NCI-H2107 treated with DMSO at 0.1 percent for 48 hours (cell line): ENCODE measurements at regions not wholly inside any gene's neighbourhood (a gene's known extent, or its start where the extent isn't known, plus 50 kb on each side); places are given as distances from the start of the nearest gene placed in this dataset.

ENCODE experiments used
- DNase-seq: peaks from one replicate; lab custom pipeline; 2025; ENCODE audit not compliant: unreplicated experiment; lab: John Stamatoyannopoulos, UW

DNA sequence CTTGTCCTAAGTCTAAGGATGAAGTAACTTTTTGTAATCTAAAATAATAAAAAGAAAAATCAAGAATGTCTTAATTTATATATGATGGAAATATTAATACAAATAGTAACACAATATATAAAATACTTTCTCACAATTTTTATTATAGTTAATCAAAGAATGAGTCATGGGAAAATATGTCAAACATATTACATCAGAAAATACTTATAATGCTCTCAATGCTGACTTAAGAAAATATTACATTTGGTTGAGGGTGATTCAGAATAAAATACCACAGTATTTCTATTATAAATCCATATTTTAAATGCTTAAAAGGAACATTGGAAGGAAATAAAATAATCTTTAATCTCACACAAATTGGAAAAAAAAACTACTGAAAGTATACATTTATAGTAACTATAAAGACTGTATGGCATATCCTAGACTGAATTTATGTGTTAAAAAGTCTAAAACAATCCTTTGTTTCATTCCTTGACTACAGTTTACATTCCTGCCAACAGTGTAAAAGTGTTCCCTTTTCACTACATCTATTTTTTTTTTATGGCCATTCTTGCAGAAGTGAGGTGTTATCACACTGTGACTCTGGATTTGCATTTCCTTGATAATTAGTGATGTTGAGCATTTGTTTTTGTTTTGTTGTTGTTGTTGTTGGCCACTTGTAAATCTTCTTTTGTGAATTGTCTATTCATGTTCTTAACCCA is 1573.5 kb upstream of the ACVR2A start:
- DNase-seq = no peak

DNA sequence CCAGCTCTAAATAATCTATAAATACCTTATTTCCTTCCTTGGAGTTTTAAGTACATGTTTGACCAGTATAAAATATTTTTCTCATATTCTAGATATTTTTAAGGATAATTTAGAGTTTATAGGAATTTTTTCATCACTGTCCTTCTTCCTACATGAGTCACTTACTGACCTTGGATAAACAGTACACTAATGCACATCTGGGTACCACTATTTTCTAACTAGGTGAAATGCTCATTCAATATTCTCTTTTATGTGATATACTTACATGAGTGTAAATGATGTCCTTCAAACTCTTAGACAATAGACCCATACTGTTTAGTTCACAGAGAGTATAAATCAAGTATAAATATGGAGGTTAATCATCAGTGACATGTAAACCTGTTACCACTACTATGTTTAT is 1574.2 kb upstream of the ACVR2A start:
- DNase-seq = no peak

DNA sequence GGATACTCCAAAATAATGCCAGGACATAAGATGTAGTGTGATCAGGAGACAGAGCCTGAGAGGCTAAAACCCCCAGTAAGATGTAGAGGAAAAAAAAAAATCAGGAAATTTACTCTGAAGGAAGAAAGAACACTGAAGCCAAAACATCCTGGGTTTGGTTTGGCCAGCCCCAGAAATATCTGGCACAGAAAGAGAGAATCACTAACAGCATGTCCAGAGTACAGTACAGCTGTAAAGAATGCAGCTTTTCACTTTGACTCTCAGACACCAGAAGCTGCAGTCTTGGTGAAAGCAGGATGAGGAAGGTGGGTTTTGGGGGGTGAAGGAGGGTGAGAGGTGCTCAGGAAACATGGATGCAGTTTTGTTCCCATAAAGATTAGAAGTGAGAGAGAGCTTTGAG is 1577.7 kb upstream of the ACVR2A start:
- DNase-seq = no peak

DNA sequence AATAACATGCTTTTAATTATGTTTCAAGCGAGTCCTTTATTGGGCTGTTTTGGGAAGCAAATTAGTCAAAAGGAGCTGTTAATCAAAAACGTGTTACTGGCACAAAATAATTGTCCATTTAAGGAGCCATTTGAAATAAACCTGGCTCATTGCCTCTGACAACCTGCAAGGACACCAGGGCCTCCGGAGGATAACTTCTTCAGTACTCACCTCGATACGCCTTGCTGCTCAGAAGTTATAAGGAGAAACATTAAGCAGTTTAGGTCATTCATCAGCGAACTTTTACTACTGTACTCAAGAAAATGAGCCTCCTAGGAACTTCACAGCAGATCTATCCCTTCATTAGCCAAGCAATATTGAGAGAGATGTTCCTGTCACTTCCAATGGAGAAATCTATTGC is 1579.2 kb upstream of the ACVR2A start:
- no peak for DNase-seq

DNA sequence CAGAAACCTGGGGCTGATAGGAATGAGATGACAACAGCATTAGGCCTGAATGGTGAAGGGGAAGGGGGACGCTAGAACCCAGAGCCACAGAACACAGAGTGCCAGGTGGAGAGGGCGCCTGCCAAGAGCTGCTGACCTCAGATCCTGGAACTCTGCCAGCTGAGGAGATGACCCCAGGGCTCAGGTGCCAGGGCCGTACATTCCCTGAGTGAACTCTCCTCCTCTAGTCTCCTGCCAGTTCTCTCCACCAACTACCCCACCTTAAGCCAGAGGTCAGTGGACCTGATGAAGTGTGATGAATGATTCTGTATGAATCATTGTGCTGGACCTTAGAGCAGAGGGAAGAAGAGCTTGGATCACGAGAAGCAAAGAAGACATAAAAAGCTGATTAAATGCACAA is 1582.2 kb upstream of the ACVR2A start:
- no peak for DNase-seq

DNA sequence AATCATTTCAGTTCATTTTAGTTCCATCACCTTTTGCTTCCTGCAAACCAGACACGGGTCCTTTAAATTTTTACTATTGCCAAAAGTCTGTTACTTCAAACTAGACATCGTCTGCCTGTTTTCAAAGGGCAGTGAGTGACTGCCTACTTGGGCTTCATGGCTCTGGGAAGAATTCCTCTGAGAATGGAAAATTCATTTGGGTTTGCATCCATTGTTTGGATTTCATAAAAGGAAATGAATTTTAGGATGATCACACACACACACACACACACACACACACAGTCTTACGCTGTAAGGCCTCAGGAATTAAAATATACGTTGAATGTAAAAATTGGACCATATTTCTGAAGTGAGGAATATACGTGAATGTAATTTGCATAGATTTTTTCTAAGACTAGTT is 1584.3 kb upstream of the ACVR2A start:
- DNase-seq = no peak

DNA sequence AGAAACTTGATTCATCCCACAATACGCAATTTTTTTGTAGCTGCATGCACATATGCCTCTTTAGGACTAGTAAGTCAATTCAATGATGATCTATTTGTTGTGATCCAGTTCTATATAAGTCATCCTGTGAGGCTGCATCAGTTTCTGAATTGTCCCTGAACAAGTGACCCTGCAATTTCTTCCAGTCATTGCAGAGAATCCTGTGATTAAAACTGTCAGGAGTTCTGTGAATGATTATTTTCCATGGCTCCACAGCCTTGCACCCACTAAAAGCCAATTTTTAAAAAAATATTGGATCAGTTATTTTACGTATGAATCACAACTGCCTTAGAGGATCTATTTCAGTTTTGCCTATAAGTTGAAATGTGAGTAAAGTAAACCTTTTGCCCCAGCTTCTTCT is 1585.0 kb upstream of the ACVR2A start:
- DNase-seq = no peak

DNA sequence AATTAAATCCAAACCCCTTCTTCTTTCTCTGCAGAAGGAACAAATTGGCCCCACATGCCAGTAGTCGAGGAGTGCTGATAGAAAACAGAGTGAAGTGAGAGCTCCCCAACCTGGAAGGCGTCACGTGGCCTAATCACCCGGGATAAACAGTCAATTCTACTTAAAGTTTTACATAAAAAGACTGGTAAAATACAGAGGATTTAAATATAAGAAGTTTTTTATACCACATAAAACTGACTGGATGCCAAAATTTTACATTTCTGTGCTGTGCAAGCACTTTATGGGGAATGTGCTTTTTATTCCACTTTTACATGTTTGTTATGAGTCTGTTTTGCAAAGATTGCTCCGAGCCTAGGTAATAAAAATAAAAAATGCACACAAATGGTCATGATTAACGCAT is 1586.8 kb upstream of the ACVR2A start:
- DNase-seq = no peak

DNA sequence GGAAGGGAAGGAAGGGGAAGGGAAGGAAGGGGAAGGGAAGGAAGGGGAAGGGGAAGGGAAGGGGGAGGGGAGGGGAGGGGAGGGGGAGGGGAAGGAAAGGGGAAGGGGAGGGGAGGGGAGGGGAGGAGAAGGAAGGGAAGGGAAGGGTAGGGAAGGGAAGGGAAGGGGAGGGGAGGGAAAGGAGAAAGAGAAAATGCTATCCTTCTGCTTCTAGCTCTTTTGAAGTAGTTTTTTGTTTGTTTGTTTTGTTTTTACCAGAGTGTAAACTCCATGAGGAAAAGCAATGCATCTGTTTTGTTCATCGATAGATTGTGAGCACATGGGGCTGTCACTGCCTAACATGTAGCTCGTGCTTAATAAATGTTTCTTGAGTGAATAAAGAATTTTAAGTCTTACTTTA is 1592.7 kb upstream of the ACVR2A start:
- DNase-seq = no peak

DNA sequence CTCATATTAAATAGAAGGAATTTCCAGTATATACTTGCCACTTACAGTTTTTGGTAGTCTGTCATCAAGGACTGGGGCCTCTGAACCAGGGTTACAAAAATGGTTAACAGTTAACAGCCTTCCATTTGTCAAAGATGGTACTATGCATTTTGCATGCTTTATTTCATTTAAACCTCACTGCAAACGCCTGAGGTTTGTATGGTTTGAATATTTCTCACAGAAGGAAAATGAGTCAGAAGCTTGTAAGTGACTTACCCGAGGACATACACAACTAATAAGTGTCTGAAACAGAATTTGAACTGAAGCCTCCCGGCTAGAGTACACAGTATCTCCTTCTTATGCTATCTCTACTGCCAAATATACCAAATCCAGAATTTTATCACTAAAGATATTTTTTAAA is 1593.5 kb upstream of the ACVR2A start:
- DNase-seq = no peak

DNA sequence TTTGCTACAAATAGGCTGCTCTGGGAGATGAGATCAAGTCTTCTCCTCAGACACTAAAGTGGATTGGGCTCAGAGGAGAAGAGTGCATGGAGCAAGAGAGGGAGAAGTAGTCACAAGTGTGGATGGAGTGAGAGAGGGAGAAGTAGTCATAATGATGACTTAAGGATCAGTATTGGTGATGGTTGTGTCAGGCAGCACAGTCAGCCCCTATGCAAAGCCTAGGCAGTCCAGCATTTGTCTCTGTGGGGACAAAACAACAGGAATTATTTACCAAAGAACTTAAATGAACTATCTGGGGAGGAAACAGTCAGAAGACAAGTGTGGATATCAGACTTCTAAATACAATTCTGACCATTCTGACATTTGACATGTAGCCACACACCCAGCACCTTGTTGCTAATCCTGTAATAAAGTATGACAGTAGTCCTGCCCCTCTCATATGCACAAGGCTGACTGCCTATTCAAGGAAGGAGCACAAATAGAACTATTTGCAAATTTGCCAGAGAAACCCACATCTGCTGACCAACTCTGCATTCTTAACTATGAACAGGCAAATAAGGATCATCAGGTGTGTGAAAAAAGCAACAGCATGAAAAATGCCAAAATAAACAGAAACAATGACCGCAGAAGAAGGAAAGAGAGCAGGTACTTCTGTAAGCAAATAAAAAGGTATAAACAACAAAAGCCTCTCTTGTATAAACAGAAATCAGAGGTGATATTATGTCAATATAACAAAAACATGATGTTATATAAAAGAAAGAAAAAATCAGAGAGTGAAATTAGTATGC is 1597.9 kb upstream of the ACVR2A start:
- DNase-seq = no peak

DNA sequence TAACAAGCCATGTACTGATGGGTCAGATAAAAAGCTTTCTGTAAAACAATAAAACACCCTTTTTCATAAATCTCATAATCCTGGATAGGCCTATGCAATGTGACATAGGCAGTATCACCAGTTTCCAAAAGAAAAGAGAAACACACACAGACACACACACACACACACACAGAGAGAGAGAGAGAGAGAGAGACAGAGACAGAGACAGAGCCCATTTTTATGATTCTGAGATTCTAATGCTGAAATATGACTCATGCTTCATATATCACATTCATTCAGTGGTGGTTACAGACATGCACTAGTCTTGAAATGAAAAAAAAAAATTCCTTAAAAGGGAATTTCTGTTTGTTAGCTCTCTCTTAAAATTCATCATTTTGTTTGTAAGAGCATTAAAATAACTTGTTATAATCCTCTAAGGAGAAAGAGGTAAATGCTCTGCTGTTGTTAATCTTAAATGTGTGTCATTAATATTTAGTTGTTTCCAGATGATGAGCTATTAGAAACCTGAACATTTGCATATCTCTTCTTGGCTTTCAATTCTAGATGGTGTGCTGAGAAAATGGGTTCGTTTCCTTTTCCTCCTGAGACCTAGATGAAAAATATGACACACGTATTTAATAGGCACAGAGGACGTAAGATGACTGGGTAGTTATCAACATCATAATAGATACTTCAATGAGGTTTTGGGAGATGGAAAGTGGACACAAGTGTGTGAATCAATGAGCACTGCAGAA is 1598.7 kb upstream of the ACVR2A start:
- DNase-seq = no peak

DNA sequence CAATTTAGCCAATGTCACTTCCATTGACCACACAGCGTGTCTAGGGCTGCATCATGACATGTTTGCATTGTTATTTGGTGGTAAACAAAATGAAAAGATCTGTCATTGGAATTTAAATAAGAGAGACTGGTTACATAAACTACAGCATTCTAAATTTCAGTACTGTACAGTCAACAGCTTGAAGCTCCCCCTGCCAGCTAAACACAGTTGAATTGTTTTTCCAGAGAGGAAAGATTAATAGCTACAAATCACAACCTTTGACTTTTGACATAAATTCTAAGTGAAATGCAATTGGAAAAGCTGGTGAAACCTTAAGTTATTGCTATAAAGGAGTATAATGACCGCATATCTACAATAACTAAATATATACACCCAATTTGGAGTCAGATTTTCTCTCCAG is 1600.0 kb upstream of the ACVR2A start:
- no peak for DNase-seq

DNA sequence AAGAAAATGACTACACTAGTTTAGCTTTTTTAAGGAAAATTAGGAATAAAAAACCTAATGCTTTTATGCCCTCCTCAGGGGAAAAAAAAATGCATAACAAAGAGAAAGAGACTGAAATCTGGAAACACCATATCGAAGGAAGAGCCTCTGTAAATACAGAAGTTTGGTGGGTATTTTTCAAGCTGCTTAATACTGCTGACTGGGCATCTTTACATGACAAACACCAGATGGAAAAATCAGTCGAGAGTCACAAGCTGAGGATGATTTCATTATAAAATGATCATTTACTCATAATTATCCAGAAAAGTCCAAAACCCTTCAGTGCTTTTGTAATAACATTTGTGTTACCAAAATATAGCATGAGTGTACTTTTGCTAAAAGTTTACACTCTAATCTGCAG is 1600.7 kb upstream of the ACVR2A start:
- DNase-seq = no peak

DNA sequence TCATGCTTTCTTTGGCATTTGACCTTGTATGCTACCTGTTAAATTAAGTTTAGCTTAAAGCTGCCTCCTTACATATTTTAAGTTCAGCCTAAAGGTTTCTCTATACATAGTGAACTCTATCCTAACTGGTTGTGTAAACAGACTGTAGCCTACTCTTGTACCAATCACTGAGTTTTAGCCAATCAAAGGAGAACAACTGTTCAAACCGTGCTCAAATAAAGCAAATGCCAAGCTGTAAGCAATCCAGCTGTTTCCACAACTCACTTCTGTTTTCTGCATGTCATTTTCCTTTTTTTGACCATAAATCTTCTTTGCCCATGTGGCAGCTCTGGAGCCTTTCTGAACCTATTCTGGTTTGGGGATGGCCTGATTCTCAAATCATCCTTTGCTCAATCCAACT is 1603.8 kb upstream of the ACVR2A start:
- no peak for DNase-seq

DNA sequence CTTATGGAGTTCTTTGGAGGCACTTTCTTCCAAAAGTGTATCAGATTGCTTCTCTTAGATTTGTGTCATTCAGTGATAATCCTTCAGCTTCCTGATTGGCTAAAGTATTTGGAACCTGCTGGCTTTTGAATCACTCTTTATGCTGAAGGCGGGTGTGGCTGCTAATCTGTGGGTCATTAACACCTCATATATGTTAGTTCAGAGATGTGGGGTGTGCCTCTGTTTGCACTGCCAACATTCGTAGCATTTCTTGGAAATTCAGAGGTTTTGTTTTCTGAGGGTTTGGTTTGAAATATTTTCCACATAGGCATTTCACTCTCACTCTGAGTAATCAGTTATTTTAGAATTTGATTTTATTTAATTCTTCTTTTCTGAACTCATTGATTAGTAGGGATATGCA is 1604.4 kb upstream of the ACVR2A start:
- no peak for DNase-seq

DNA sequence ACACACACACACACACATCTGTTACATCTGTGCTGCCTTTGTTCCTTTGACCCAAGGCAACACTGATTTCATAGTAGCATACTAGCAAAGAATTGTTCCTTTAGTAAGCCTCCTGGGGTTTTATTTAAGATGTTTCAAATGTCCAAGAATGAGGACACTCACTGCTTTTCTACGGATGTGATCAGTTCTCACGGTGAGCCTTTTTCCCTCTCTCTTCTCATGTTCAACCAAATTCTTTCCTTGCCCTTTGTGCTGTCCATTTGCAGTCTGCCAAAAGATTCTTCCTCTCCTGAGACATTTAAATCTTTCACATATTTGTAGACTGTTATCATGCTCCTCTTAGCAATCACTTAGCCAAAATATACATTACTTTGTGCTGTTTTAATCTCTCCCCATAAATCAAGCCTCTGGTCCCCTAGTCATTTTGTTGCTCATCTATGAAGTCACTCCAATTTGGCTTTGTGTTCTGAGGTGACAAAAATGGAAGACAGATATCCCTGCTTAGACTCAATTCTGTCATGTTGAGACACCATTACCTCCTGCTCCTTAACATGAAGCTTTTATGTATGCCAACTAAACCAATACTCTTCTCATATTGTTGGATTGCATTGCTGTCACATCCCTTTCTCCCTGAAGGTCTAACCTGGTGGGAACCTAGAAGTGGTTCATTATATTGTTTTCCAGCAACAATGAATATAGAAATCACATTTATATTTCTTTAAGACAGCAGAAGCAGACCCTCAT is 1605.3 kb upstream of the ACVR2A start:
- DNase-seq = no peak

DNA sequence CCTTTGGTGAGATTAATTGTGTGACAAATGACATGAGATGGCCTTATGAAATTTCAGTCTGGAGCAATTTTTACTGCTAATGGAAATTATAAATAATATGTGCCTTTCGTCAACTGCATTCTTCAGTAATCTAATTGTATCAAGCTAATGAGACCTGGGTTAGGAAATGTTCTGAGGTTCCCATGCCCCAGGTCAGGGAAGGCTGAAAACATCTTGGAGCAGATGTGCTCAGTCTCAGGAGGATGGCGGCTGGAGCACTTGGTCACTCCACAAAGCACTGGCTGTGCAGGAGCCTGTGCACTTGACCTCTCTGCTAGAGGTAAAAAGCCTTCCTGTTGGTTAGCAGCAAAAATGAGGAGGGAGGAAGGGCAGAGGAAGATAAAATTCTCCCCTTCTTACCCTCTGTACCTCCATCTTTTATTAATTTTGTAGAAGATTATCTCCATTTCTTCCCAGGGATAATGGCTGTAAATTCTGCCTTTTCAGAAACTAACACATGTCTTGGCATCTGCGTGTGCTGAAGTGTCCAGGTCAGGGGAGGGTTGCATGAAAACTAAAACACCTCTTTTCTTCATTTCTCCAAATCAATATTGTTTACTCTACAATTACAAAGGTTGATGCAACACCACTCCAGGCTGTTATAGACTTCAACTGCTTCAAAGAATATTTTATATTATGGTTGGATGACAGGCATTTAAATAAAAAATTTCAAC is 1606.4 kb upstream of the ACVR2A start:
- DNase-seq = no peak

DNA sequence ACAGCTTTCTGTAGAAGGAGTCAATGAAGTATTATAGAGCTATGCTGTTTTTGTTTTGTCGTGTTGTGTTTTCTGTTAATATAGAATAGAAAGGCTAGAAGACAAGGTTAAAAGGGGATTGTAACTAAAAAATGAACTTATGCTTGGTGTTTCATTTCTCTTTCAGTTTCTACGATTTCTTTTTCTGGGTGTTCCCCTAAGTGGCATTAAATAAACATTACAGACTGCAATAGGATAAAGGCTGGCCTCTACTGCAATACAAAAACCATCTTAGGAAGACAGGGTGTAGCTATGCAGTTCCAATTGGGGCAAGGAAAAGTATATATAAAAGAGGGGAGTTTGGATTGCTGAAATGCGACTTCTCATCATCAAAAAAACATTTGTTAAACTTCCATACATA is 1609.7 kb upstream of the ACVR2A start:
- no peak for DNase-seq

DNA sequence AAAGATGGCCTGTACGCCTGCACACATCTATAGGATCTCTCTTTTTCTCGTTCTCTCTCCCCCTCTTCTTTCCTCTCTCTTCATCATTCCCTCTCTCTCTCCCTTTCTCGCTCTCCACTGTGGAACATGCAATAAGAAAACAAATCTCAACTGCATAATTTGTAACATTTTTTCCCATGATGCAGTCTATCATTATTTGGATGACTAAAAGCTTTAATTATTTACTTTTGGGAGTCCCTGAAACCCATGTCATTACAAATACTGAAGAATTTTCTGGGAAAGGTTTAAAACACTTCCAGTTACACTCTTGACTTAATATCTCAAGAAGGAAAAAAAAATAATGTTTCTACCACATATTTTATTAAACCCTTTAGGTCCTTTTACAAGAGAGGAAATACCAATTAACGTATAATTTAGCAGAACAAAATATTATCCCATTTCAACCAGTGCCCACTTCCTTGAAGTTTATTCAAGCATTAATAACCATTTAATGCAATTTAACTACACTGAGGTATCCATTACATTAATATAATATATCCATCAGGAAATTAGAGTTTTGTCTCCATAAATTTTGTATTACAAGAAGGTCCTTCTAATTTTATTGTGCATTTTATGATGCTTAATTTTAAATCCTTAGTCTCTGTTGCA is 1615.2 kb upstream of the ACVR2A start:
- DNase-seq = no peak
